H9 (cell line): ENCODE measurements at regions not wholly inside any gene's neighbourhood (a gene's known extent, or its start where the extent isn't known, plus 50 kb on each side); places are given as distances from the start of the nearest gene placed in this dataset.
"Not testable (repeated sequence)": the region's sequence is repeated elsewhere in the genome, so short reads cannot be mapped to it uniquely, and the experiment has no call there.

Experiments
- DNase-seq: peaks from one replicate; pipeline ENCODE4 v3.0.0-alpha.2; 2017
- H2AFZ ChIP-seq: one replicate; pipeline ENCODE4 v1.6.1; 2013; ENCODE audit warnings: mild to moderate bottlenecking, low read length, control low read depth, moderate library complexity
- H2AK5ac ChIP-seq: 2 replicates; pipeline ENCODE4 v1.6.1; 2013; ENCODE audit warnings: low read length, control low read depth, mixed read lengths; ENCODE audit not compliant: insufficient read length
- H2BK120ac ChIP-seq: one replicate; pipeline ENCODE4 v1.6.1; 2013; ENCODE audit warnings: low read depth, mild to moderate bottlenecking, low read length, control low read depth, inconsistent platforms; ENCODE audit not compliant: poor library complexity, severe bottlenecking
- H2BK12ac ChIP-seq: 2 replicates; pipeline ENCODE4 v1.6.1; 2013; ENCODE audit warnings: low read length, control low read depth, mixed read lengths, low read depth; ENCODE audit not compliant: insufficient read length
- H2BK15ac ChIP-seq: 2 replicates; pipeline ENCODE4 v1.6.1; 2013; ENCODE audit warnings: low read depth, low read length, control low read depth
- H2BK20ac ChIP-seq: one replicate; pipeline ENCODE4 v1.6.1; 2013; ENCODE audit warnings: low read depth, mild to moderate bottlenecking, low read length, control low read depth, inconsistent platforms; ENCODE audit not compliant: poor library complexity, severe bottlenecking
- H2BK5ac ChIP-seq: 2 replicates; pipeline ENCODE4 v1.6.1; 2013; ENCODE audit warnings: low read length, control low read depth, mixed read lengths; ENCODE audit not compliant: insufficient read length
- H3K14ac ChIP-seq: 2 replicates; pipeline ENCODE4 v1.6.1; 2013; ENCODE audit warnings: low read length, control low read depth; ENCODE audit not compliant: insufficient read depth
- H3K18ac ChIP-seq: 2 replicates; pipeline ENCODE4 v1.6.1; 2013; ENCODE audit warnings: low read depth, mild to moderate bottlenecking, mixed read lengths, low read length, control low read depth; ENCODE audit not compliant: insufficient read length
- H3K23ac ChIP-seq: 2 replicates; pipeline ENCODE4 v1.6.1; 2013; ENCODE audit warnings: low read length, control low read depth, mixed read lengths, low read depth; ENCODE audit not compliant: insufficient read length
- H3K23me2 ChIP-seq: 2 replicates; pipeline ENCODE4 v1.6.1; 2013; ENCODE audit warnings: low read depth, mild to moderate bottlenecking, mixed read lengths, low read length, control low read depth; ENCODE audit not compliant: insufficient read length, poor library complexity, severe bottlenecking
- H3K27ac ChIP-seq: 2 replicates; pipeline ENCODE4 v1.5.1; 2013; ENCODE audit warnings: low read length, control low read depth, mixed read lengths, low read depth; ENCODE audit not compliant: insufficient read length
- H3K27me3 ChIP-seq: 2 replicates; pipeline ENCODE4 v1.6.1; 2013; ENCODE audit warnings: low read length, control low read depth, inconsistent platforms; ENCODE audit not compliant: insufficient read depth
- H3K4ac ChIP-seq: 2 replicates; pipeline ENCODE4 v1.6.1; 2013; ENCODE audit warnings: low read depth, mild to moderate bottlenecking, control low read depth, inconsistent platforms, low read length, moderate library complexity
- H3K4me1 ChIP-seq: 2 replicates; pipeline ENCODE4 v1.6.1; 2013; ENCODE audit warnings: low read length, control low read depth, inconsistent platforms; ENCODE audit not compliant: insufficient read depth
- H3K4me2 ChIP-seq: 2 replicates; pipeline ENCODE4 v1.6.1; 2013; ENCODE audit warnings: low read length, control low read depth, mixed read lengths; ENCODE audit not compliant: insufficient read length, insufficient read depth
- H3K56ac ChIP-seq: 2 replicates; pipeline ENCODE4 v1.6.1; 2013; ENCODE audit warnings: low read depth, mild to moderate bottlenecking, mixed read lengths, low read length, control low read depth; ENCODE audit not compliant: insufficient read length
- H3K79me1 ChIP-seq: 2 replicates; pipeline ENCODE4 v1.6.1; 2013; ENCODE audit warnings: low read depth, mild to moderate bottlenecking, moderate library complexity, low read length, control low read depth, inconsistent platforms; ENCODE audit not compliant: insufficient read depth, poor library complexity, severe bottlenecking
- H3K79me2 ChIP-seq: 2 replicates; pipeline ENCODE4 v1.6.1; 2013; ENCODE audit warnings: low read length, control low read depth, inconsistent platforms; ENCODE audit not compliant: insufficient read depth
- H3K9ac ChIP-seq: 2 replicates; pipeline ENCODE4 v1.6.1; 2013; ENCODE audit warnings: low read length, control low read depth, mixed read lengths; ENCODE audit not compliant: insufficient read length; ENCODE audit errors: extremely low read depth
- H3K9me3 ChIP-seq: one replicate; pipeline ENCODE4 v1.6.1; 2013; ENCODE audit warnings: low read depth, low read length, inconsistent platforms; ENCODE audit not compliant: control insufficient read depth
- H3T11ph ChIP-seq: one replicate; pipeline ENCODE4 v1.6.1; 2013; ENCODE audit warnings: mild to moderate bottlenecking, low read length, control low read depth, inconsistent platforms
- H4K20me1 ChIP-seq: one replicate; pipeline ENCODE4 v1.6.1; 2013; ENCODE audit not compliant: control insufficient read depth, insufficient read length, insufficient read depth
- H4K5ac ChIP-seq: 2 replicates; pipeline ENCODE4 v1.6.1; 2013; ENCODE audit warnings: low read depth, mild to moderate bottlenecking, mixed read lengths, low read length, control low read depth; ENCODE audit not compliant: insufficient read length
- H4K8ac ChIP-seq: replicated peaks from 2 replicates; pipeline ENCODE4 v1.6.1; 2013; ENCODE audit warnings: low read length, control low read depth, mixed read lengths, low read depth; ENCODE audit not compliant: insufficient read length
- H4K91ac ChIP-seq: 2 replicates; pipeline ENCODE4 v1.6.1; 2013; ENCODE audit warnings: low read depth, mild to moderate bottlenecking, moderate library complexity, mixed read lengths, low read length, control low read depth; ENCODE audit not compliant: insufficient read length
- H3K27ac Mint-ChIP-seq, 3 experiments: 2 replicates in 2 of 3; 3 replicates in 1 of 3; pipeline ENCODE4 v1.8.0; 2020 to 2021; ENCODE audit warnings: mixed read lengths in 3 of 3, mild to moderate bottlenecking in 1 of 3, moderate library complexity in 1 of 3
- H3K27me3 Mint-ChIP-seq: 2 replicates; pipeline ENCODE4 v1.8.0; 2021; ENCODE audit warnings: low read depth, mild to moderate bottlenecking, moderate library complexity, mixed read lengths
- H3K36me3 Mint-ChIP-seq, 3 experiments: 2 replicates in 2 of 3; 3 replicates in 1 of 3; pipeline ENCODE4 v1.8.0; 2020 to 2021; ENCODE audit warnings: low read depth in 3 of 3, mixed read lengths in 3 of 3; ENCODE audit not compliant: insufficient read depth in 1 of 3
- H3K4me1 Mint-ChIP-seq, 2 experiments: 2 replicates each; pipeline ENCODE4 v1.8.0; 2020; ENCODE audit warnings: mixed read lengths in 2 of 2
- H3K4me3 Mint-ChIP-seq, 2 experiments: 2 replicates in 1 of 2; 3 replicates in 1 of 2; pipeline ENCODE4 v1.8.0; 2020 to 2021; ENCODE audit warnings: mild to moderate bottlenecking in 2 of 2, mixed read lengths in 2 of 2, moderate library complexity in 1 of 2
- H3K9me3 Mint-ChIP-seq, 2 experiments: 2 replicates in 1 of 2; 3 replicates in 1 of 2; pipeline ENCODE4 v1.8.0; 2020; ENCODE audit warnings: mild to moderate bottlenecking in 2 of 2, mixed read lengths in 2 of 2, moderate library complexity in 1 of 2
- WGBS: extraction: QIAGEN DNeasy Blood & Tissue Kit; methylation state at CpG from one replicate; pipeline ENCODE4 v1.1.7; 2013; ENCODE audit warnings: missing lambda C conversion rate, low lambda C conversion rate, mixed read lengths; ENCODE audit not compliant: insufficient read length; ENCODE audit errors: extremely low coverage; 5-methylcytosine and 5-hydroxymethylcytosine counted together

DNA sequence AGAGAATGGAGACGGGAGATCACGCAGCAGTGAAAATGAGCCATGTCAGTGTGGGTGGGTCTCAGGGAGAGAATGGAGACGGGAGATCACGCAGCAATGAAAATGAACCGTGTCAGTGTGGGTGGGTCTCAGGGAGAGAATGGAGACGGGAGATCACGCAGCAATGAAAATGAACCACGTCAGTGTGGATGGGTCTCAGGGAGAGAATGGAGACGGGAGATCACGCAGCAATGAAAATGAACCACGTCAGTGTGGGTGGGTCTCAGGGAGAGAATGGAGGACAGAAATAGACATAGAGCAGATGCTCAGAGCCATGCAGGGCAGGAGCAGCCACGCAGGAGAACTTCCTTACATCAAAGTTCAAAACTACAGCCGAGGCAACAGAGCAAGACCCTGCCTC lies 89.8 kb upstream of the LPCAT1 start:
- H4K5ac ChIP-seq, H2AFZ ChIP-seq, H3K27ac Mint-ChIP-seq, H3K9me3 ChIP-seq, H3K4me1 Mint-ChIP-seq, H3K4me2 ChIP-seq, H3K27me3 ChIP-seq, H4K20me1 ChIP-seq, H3K79me2 ChIP-seq, H2AK5ac ChIP-seq, H4K91ac ChIP-seq, H3K9ac ChIP-seq, H3K23ac ChIP-seq, H3K27ac ChIP-seq, H3K27me3 Mint-ChIP-seq, H3K14ac ChIP-seq, DNase-seq, H3K4me1 ChIP-seq, H3K79me1 ChIP-seq, H3K56ac ChIP-seq, H2BK12ac ChIP-seq, H2BK20ac ChIP-seq, H3K18ac ChIP-seq, H2BK5ac ChIP-seq, H2BK15ac ChIP-seq, H3K4ac ChIP-seq, H3K4me3 Mint-ChIP-seq, H3T11ph ChIP-seq, H3K23me2 ChIP-seq, H2BK120ac ChIP-seq, H4K8ac ChIP-seq: not testable (repeated sequence)
- Mint-ChIP-seq H3K9me3 (peaks cover 3 to 14% of the 10 kb centered on the region in 2 experiments; a peak in 3 of 5 replicates), H3K36me3 (peaks cover 16 to 58% (median 47%) of the 10 kb centered on the region in 3 experiments)
- no CpG with 5 or more reads among the region's 13 CpGs for WGBS

DNA sequence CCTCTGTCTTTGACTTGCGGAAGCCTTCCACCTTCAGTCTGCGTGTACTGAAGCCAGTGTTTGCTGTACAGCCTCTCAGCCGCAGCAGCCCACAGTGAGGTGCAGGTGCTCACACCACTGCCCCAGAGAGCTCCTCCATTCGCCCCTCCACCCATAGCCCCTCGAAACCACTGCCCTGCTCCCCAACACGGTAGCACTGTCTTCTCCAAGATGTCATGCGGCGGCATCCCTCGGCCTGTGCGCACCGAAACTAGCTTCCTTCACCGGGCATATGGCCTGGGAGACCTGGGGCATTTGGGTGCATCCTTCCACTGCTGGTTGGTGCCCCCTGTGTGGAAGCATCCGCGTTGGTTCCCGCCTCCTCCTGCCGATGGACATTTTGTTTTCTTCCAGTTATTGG lies 86.8 kb upstream of the LPCAT1 start:
- not testable (repeated sequence) for H3K18ac ChIP-seq, H3K9me3 ChIP-seq, H2BK15ac ChIP-seq, H2BK120ac ChIP-seq, H2BK5ac ChIP-seq, H3K79me2 ChIP-seq, H3K27me3 Mint-ChIP-seq, H3T11ph ChIP-seq, H3K4me3 Mint-ChIP-seq, H3K4me2 ChIP-seq, H3K14ac ChIP-seq, H3K9ac ChIP-seq, H2BK20ac ChIP-seq, H4K91ac ChIP-seq, DNase-seq, H3K27ac ChIP-seq, H4K20me1 ChIP-seq, H3K4ac ChIP-seq, H3K23me2 ChIP-seq, H4K5ac ChIP-seq, H3K79me1 ChIP-seq, H2AFZ ChIP-seq, H4K8ac ChIP-seq, H3K27ac Mint-ChIP-seq, H3K27me3 ChIP-seq, H3K23ac ChIP-seq, H3K4me1 ChIP-seq, H2AK5ac ChIP-seq, H2BK12ac ChIP-seq, H3K56ac ChIP-seq
- Mint-ChIP-seq H3K4me1 (peaks cover 24 to 26% of the 10 kb centered on the region in 2 experiments), H3K9me3 (peaks cover 3 to 14% of the 10 kb centered on the region in 2 experiments; a peak in 3 of 5 replicates), H3K36me3 (peaks cover 9 to 39% (median 26%) of the 10 kb centered on the region in 3 experiments; a peak in 6 of 7 replicates)
- no CpG with 5 or more reads among the region's 16 CpGs for WGBS
